ENCODE measurements at regions not wholly inside any gene's neighbourhood (a gene's known extent, or its start where the extent isn't known, plus 50 kb on each side); places are given as distances from the start of the nearest gene placed in this dataset.

GRCh38 chr10:109280837-109281236, 642.5 kb downstream of the XPNPEP1 start:
- Mint-ChIP-seq H3K9me3 (peaks cover 5% of the 10 kb centered on the region), H3K27me3 (no peaks in the 10 kb centered on the region), H3K36me3 (no peaks in the 10 kb centered on the region), H3K4me1 (ENCODE audit: unreplicated experiment) (no peaks in the 10 kb centered on the region), H3K27ac (no peak overlapping the region), H3K4me3 (no peak overlapping the region)
- DNase-seq (ENCODE audit: extremely low spot score, unreplicated experiment), result no peak
- TF ChIP-seq, protein P1, sequence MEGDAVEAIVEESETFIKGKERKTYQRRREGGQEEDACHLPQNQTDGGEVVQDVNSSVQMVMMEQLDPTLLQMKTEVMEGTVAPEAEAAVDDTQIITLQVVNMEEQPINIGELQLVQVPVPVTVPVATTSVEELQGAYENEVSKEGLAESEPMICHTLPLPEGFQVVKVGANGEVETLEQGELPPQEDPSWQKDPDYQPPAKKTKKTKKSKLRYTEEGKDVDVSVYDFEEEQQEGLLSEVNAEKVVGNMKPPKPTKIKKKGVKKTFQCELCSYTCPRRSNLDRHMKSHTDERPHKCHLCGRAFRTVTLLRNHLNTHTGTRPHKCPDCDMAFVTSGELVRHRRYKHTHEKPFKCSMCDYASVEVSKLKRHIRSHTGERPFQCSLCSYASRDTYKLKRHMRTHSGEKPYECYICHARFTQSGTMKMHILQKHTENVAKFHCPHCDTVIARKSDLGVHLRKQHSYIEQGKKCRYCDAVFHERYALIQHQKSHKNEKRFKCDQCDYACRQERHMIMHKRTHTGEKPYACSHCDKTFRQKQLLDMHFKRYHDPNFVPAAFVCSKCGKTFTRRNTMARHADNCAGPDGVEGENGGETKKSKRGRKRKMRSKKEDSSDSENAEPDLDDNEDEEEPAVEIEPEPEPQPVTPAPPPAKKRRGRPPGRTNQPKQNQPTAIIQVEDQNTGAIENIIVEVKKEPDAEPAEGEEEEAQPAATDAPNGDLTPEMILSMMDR (conservative IDR thresholded peaks at IDR 0.05), result no peak

GRCh38 chr10:109277456-109277855, 645.9 kb downstream of the XPNPEP1 start:
- DNase-seq (ENCODE audit: extremely low spot score, unreplicated experiment), result no peak
- Mint-ChIP-seq H3K4me3 (no peak overlapping the region), H3K36me3 (no peaks in the 10 kb centered on the region), H3K27me3 (no peaks in the 10 kb centered on the region), H3K27ac (no peak overlapping the region), H3K4me1 (ENCODE audit: unreplicated experiment) (no peaks in the 10 kb centered on the region), H3K9me3 (peaks cover 5% of the 10 kb centered on the region)
- TF ChIP-seq, protein P1 (conservative IDR thresholded peaks at IDR 0.05), result no peak

DNA sequence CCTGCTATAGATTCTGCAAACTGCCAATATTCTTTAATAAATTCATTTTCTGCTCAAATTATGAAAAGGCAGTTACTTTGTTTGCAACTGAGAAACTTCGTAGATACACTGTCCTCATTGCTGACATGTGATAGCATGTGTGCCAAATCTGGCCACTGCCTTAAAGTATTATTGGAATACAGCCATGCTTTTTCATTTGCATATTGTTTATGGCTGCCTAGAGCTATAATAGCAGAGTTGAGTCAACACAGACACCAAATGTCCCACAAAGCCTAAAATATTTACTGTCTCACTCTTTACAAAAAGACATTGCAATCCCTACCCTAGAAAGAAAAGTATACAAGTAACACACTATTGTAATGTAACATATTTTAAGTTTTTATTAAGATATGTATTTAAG, 647.4 kb downstream of the XPNPEP1 start:
- peaks cover 5% of the 10 kb centered on the region for H3K9me3 Mint-ChIP-seq
- no peaks in the 10 kb centered on the region for H3K36me3 Mint-ChIP-seq
- H3K4me3 Mint-ChIP-seq, result no peak overlapping the region
- TF ChIP-seq, protein P1 (conservative IDR thresholded peaks at IDR 0.05), result no peak
- H3K4me1 Mint-ChIP-seq (ENCODE audit: unreplicated experiment), result no peaks in the 10 kb centered on the region
- H3K27me3 Mint-ChIP-seq, result no peaks in the 10 kb centered on the region
- DNase-seq (ENCODE audit: extremely low spot score, unreplicated experiment), result no peak
- H3K27ac Mint-ChIP-seq, result no peak overlapping the region

DNA sequence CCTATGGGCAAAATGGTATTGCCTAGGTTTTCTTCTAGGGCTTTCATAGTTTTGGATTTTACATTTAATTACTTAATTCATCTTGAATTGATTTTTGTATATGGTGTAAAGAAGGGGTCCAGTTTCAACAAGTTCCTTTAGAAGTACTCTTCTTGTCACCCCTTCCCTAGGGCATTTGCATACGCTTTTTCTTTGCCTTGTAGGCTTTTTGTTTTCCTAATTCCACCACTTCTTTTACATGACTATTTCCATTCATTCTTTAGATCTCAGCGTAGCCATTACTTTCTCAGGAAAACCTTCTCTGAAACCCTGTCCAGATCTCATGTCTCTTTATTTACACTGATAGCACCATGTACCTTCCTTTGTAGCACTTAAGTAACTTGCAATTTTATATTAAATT, 648.6 kb downstream of the XPNPEP1 start:
- TF ChIP-seq, protein P1 (conservative IDR thresholded peaks at IDR 0.05), result no peak
- H3K27me3 Mint-ChIP-seq, result peaks cover 2% of the 10 kb centered on the region
- no peak for DNase-seq (ENCODE audit: extremely low spot score, unreplicated experiment)
- H3K4me1 Mint-ChIP-seq (ENCODE audit: unreplicated experiment), result no peaks in the 10 kb centered on the region
- H3K9me3 Mint-ChIP-seq, result peaks cover 5% of the 10 kb centered on the region
- no peak overlapping the region for H3K27ac Mint-ChIP-seq
- H3K4me3 Mint-ChIP-seq, result no peak overlapping the region
- no peaks in the 10 kb centered on the region for H3K36me3 Mint-ChIP-seq

GRCh38 chr10:109270173-109270572, 653.1 kb downstream of the XPNPEP1 start:
- peaks cover 3% of the 10 kb centered on the region for H3K27me3 Mint-ChIP-seq
- H3K36me3 Mint-ChIP-seq, result no peaks in the 10 kb centered on the region
- no peaks in the 10 kb centered on the region for H3K9me3 Mint-ChIP-seq
- H3K4me3 Mint-ChIP-seq, result no peak overlapping the region
- TF ChIP-seq, protein P1 (conservative IDR thresholded peaks at IDR 0.05), result no peak
- H3K4me1 Mint-ChIP-seq (ENCODE audit: unreplicated experiment), result no peaks in the 10 kb centered on the region
- H3K27ac Mint-ChIP-seq, result no peak overlapping the region
- DNase-seq (ENCODE audit: extremely low spot score, unreplicated experiment), result no peak

GRCh38 chr10:109264004-109264403, 659.3 kb downstream of the XPNPEP1 start:
- TF ChIP-seq, protein P1 (conservative IDR thresholded peaks at IDR 0.05), result no peak
- Mint-ChIP-seq H3K4me3 (no peak overlapping the region), H3K27me3 (no peaks in the 10 kb centered on the region), H3K9me3 (peaks cover 5% of the 10 kb centered on the region), H3K27ac (no peak overlapping the region), H3K36me3 (no peaks in the 10 kb centered on the region), H3K4me1 (ENCODE audit: unreplicated experiment) (no peaks in the 10 kb centered on the region)
- DNase-seq (ENCODE audit: extremely low spot score, unreplicated experiment), result no peak

Measured in type B pancreatic cell (in vitro differentiated cells).